ENCODE measurements at regions not wholly inside any gene's neighbourhood (a gene's known extent, or its start where the extent isn't known, plus 50 kb on each side); places are given as distances from the start of the nearest gene placed in this dataset.
"Not testable (repeated sequence)": the region's sequence is repeated elsewhere in the genome, so short reads cannot be mapped to it uniquely, and the experiment has no call there.

DNA sequence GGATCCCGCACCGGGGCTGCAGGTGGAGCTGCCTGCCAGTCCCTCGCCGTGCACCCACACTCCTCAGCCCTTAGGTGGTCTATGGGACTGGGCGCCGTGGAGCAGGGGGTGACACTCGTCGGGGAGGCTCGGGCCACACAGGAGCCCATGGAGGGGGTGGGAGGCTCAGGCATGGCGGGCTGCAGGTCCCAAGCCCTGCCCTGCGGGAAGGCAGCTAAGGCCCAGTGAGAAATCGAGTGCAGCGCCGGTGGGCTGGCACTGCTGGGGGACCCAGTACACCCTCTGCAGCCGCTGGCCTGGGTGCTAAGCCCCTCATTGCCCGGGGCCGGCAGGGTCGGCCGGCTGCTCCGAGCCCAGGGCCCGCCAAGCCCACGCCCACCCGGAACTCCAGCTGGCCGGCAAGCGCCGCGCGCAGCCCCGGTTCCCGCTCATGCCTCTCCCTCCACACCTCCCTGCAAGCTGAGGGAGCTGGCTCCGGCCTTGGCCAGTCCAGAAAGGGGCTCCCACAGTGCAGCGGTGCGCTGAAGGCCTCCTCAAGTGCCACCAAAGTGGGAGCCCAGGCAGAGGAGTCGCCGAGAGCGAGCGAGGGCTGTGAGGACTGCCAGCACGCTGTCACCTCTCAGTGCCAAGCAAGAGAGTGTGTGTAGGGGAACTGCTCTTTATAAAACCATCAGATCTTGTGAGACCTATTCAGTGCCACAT, 845.1 kb downstream of the CDH18 start:
- not testable (repeated sequence) for DNase-seq, H3K4me3 Mint-ChIP-seq
- 62% methylated on average over 6 of the region's 38 CpGs for WGBS (ENCODE audit: insufficient coverage)

DNA sequence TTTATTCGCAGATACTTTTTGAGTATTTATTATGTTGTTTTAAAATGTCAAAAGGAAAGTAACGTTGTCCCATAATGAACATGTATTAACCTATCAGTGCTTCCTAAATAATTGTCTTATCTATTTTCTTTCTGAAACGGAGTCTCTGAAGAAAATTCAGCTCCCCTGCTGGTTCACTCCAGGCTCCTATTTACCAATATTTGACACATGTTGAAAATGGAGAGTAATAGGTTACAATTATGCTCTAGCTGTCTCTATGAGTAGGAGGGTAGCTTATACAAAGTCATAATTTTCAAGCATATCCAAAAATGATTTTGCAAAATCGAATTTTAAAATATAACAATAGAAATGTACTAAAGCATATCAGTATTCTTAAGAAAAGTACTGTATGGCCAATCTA, 844.1 kb downstream of the CDH18 start:
- no peaks in the 10 kb centered on the region for H3K36me3 Mint-ChIP-seq
- WGBS (ENCODE audit: insufficient coverage) = no CpG with 5 or more reads among the region's 4 CpGs

More for the DNA sequence above, 845.1 kb downstream of the CDH18 start:
- H3K79me2 ChIP-seq (ENCODE audit: insufficient read depth, low read length); H3K4me1 Mint-ChIP-seq; H3K9ac ChIP-seq (ENCODE audit: insufficient read depth, low read length, poor library complexity, severe bottlenecking); intact Hi-C loops (cut with micrococcal nuclease); H3K27me3 ChIP-seq (ENCODE audit: control insufficient read depth in 2 of 2, insufficient read depth in 2 of 2, low read length in 2 of 2); H3K27ac ChIP-seq (ENCODE audit: low read depth in 1 of 2, low read length in 2 of 2); H4K20me1 ChIP-seq (ENCODE audit: insufficient read depth, low read length); H3K27me3 Mint-ChIP-seq (ENCODE audit: low read depth in 3 of 3); H2AFZ ChIP-seq (ENCODE audit: insufficient read depth, low read depth, low read length, poor library complexity, severe bottlenecking); H3K4me2 ChIP-seq (replicated peaks; ENCODE audit: extremely low read depth, low read length, poor library complexity, severe bottlenecking); H3K36me3 ChIP-seq (replicated peaks in 1 of 2; ENCODE audit: control insufficient read depth in 1 of 2, insufficient read depth in 2 of 2, low read length in 2 of 2); H3K4me3 ChIP-seq (replicated peaks in 1 of 3; ENCODE audit: low read depth in 2 of 3, low read length in 3 of 3); H3K27ac Mint-ChIP-seq; H3K4me1 ChIP-seq (ENCODE audit: control insufficient read depth in 1 of 2, insufficient read depth in 2 of 2, low read length in 2 of 2); H3K36me3 Mint-ChIP-seq: not testable (repeated sequence)
- peaks cover 0 to 22% (median 7%) of the 10 kb centered on the region in 7 donors for H3K9me3 Mint-ChIP-seq
- H3K9me3 ChIP-seq (replicated peaks in 1 of 2; ENCODE audit: control insufficient read depth in 1 of 2, insufficient read depth in 1 of 2, low read length in 2 of 2) = peaks cover 0 to 10% of the 10 kb centered on the region in 2 donors

More for the DNA sequence above, 844.1 kb downstream of the CDH18 start:
- no peaks in the 10 kb centered on the region for H3K4me1 Mint-ChIP-seq
- no peaks in the 10 kb centered on the region for H3K36me3 ChIP-seq (replicated peaks in 1 of 2; ENCODE audit: control insufficient read depth in 1 of 2, insufficient read depth in 2 of 2, low read length in 2 of 2)
- no peak overlapping the region for H3K9ac ChIP-seq (ENCODE audit: insufficient read depth, low read length, poor library complexity, severe bottlenecking)
- intact Hi-C loops (cut with micrococcal nuclease) = no loop called here
- H3K27ac ChIP-seq (ENCODE audit: low read depth in 1 of 2, low read length in 2 of 2) = no peak overlapping the region
- TF ChIP-seq, protein P1, sequence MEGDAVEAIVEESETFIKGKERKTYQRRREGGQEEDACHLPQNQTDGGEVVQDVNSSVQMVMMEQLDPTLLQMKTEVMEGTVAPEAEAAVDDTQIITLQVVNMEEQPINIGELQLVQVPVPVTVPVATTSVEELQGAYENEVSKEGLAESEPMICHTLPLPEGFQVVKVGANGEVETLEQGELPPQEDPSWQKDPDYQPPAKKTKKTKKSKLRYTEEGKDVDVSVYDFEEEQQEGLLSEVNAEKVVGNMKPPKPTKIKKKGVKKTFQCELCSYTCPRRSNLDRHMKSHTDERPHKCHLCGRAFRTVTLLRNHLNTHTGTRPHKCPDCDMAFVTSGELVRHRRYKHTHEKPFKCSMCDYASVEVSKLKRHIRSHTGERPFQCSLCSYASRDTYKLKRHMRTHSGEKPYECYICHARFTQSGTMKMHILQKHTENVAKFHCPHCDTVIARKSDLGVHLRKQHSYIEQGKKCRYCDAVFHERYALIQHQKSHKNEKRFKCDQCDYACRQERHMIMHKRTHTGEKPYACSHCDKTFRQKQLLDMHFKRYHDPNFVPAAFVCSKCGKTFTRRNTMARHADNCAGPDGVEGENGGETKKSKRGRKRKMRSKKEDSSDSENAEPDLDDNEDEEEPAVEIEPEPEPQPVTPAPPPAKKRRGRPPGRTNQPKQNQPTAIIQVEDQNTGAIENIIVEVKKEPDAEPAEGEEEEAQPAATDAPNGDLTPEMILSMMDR (IDR thresholded peaks at IDR 0.05) = no peak
- no peaks in the 10 kb centered on the region for H3K79me2 ChIP-seq (ENCODE audit: insufficient read depth, low read length)
- no peaks in the 10 kb centered on the region for H4K20me1 ChIP-seq (ENCODE audit: insufficient read depth, low read length)
- H2AFZ ChIP-seq (ENCODE audit: insufficient read depth, low read depth, low read length, poor library complexity, severe bottlenecking) = no peak overlapping the region
- no peaks in the 10 kb centered on the region for H3K4me1 ChIP-seq (ENCODE audit: control insufficient read depth in 1 of 2, insufficient read depth in 2 of 2, low read length in 2 of 2)
- peaks cover 0 to 24% (median 9%) of the 10 kb centered on the region in 7 donors for H3K9me3 Mint-ChIP-seq
- peaks cover 0 to 12% of the 10 kb centered on the region in 2 donors for H3K9me3 ChIP-seq (replicated peaks in 1 of 2; ENCODE audit: control insufficient read depth in 1 of 2, insufficient read depth in 1 of 2, low read length in 2 of 2)
- H3K4me2 ChIP-seq (replicated peaks; ENCODE audit: extremely low read depth, low read length, poor library complexity, severe bottlenecking) = no peak overlapping the region
- H3K27me3 ChIP-seq (ENCODE audit: control insufficient read depth in 2 of 2, insufficient read depth in 2 of 2, low read length in 2 of 2) = no peaks in the 10 kb centered on the region
- DNase-seq = no peak
- no peak overlapping the region for H3K27ac Mint-ChIP-seq
- no peak overlapping the region for H3K4me3 Mint-ChIP-seq
- H3K4me3 ChIP-seq (replicated peaks in 1 of 3; ENCODE audit: low read depth in 2 of 3, low read length in 3 of 3) = no peak overlapping the region
- H3K27me3 Mint-ChIP-seq (ENCODE audit: low read depth in 3 of 3) = no peaks in the 10 kb centered on the region

All from CD14-positive monocyte (primary cell).